ENCODE measurements at regions not wholly inside any gene's neighbourhood (a gene's known extent, or its start where the extent isn't known, plus 50 kb on each side); places are given as distances from the start of the nearest gene placed in this dataset.

- TF ChIP-seq EZH2 (IDR thresholded peaks at IDR 0.05) (no peak), CTCF (IDR thresholded peaks at IDR 0.05) (no peak)
Observed at GRCh38 chr2:12883906-12884305, 167.2 kb downstream of the TRIB2 start.
